GM18517 (cell line): ENCODE measurements at regions not wholly inside any gene's neighbourhood (a gene's known extent, or its start where the extent isn't known, plus 50 kb on each side); places are given as distances from the start of the nearest gene placed in this dataset.

ENCODE experiments used
- ATAC-seq: cut with Tn5 transposase; IDR thresholded peaks from one replicate; pipeline ENCODE4 v1.9.1; 2021; ENCODE audit warnings: mild to moderate bottlenecking, moderate library complexity; ENCODE audit not compliant: unreplicated experiment

- ATAC-seq = no peak
Observed at GRCh38 chr18:75812761-75813160, 385.3 kb upstream of the SMIM21 start.

DNA sequence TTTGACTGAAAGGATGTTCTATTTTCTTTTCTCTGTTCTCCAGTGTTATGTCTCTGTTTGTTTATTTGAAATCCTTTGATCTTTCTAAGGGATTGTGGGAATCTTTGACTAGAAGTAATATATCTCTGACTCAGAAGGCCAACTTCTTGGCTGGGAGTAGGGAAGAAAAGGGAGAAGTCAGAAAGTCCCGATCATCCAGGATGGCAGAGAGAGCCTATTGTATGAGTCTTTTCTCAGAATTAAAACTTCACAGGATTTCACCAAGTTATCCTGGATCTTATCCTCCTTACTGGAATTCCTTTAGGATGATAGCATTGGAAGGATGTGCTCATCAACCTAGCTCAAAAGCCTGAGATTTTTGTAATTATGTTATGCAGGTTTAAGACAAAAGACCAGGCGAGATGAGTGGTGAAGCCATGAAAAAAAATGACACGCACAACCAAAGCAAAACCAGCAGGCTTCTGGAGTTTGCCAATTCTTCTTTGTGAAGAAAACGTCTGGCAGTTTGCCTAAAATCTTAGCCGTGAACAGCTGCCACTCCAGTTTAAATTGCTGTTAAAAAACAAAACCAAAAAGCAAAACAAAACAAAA, 383.6 kb upstream of the SMIM21 start:
- ATAC-seq = no peak

DNA sequence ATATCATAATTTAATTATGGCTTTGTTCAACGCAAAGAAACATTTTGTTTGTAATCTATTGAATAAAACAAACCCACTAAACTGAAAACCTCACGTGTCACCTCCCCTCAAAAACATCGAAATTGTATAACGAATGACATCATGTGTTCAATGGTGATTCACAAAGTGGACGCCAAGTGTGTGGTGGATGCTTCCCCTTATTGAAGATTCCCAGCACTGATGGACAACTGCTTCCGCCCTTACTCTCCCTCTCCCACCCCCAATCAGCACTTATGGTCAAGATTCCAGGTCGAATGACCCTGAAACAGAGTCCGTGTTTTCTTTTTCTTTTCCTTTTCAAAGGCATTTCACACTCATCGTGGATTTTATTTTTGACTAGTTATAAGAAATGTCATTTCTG, 383.0 kb upstream of the SMIM21 start:
- no peak for ATAC-seq

DNA sequence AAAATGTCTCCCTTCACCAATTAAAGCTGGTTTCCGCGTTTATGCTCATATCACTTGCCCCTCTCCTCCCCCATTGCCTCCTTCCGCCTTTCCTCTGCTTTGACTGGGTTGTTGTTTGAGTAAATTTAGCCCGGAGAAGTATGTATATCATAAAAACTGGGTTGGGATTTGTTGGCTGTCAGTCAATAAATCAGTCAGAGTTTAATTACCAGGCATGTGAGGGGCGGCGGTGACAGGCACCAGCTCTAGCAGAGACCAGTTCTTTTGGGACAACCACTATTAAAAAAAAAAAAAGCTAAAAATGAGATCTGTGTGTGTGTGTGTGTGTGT, 382.4 kb upstream of the SMIM21 start:
- ATAC-seq = no peak

- no peak for ATAC-seq
Observed at GRCh38 chr18:75809151-75809925, 381.8 kb upstream of the SMIM21 start.

DNA sequence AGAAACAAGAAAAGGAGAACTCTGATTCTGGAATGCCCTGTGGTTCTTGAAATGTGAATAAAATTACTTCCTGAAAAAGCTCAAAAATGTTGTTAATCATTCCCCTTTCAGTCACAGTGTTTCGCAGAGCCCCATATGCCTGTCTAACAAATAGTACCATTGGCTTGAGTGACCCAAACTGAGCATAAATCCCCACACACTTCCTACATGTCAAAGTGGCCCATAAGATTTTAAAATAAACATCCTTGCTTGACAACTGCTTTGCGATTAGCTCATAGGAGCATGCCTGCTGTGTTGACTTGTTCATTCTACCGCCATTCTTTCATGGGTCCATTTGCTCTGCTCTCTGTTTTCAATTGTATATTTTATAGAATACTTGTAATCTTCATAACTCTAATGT, 377.8 kb upstream of the SMIM21 start:
- ATAC-seq = no peak

DNA sequence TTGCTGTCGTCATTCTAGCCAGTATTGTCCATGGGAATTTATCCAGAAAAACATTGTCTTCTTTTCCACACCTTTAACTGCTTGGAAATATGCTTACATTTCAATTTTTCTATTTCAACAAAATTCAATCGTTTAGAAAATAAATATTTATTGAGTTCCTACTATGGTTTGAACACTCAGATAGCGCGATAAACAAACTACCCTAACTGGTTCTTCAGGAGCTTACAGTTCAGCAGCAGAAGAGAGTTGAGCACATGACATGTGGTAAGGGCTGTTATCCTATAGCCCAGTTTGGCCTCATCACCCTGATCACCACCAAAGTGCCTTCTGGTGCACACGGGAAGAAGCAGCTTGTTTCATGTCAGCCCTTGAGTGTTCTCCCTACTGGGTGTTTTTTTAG, 375.2 kb upstream of the SMIM21 start:
- no peak for ATAC-seq

DNA sequence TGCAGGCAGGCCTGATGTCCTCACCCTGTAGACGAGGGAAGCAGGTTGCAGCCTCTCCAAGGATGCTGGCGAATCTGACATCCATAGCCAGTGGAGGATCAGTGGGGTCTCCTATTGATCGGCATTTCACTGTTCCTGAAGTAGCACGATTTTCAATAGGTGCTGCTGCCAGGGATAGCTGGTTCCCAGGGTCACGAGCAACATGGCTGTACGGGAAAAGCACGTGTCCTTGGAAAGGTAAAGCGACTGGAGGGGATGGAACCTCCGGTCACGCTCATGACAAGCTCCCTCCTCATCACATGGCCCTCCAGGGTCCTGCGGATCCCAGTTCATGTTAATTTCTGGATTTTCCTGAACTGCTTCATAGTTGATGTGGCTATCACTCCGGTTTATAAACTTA, 373.7 kb upstream of the SMIM21 start:
- ATAC-seq = no peak

DNA sequence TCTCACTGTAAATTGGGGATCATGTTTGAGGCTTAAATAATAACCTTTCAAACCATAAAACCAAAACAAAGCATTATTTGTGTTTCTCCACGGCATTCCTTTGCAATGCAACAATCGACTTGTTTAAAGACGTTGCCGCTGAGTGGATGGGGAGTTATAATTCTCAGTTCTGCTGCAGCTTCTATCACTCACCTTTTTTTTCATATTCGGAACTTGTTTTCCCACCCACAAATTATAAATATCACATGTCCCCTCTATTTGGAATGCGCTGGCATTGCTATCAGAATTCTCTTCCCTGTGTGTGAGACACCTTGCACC, 372.8 kb upstream of the SMIM21 start:
- no peak for ATAC-seq

- ATAC-seq = no peak
Observed at GRCh38 chr18:75799449-75800330, 372.2 kb upstream of the SMIM21 start.

DNA sequence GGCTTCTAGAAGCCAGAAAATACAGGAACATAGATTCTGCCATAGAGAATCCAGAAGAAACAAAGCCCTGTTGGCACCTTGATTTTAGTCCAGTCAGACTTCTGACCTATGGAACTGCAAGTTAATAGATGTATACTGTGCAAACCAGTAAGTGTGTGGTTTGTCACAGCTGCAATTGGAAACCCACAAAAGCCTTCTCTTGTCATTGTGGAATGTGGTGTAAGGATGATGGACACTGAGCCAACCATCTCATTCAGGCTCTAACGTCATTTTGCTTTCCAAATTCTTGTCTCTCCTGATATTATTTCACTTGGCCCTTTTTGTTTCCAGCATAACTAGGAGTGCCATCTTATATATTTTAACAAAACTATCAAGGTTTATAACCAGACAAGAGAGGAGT, 369.5 kb upstream of the SMIM21 start:
- ATAC-seq = no peak

DNA sequence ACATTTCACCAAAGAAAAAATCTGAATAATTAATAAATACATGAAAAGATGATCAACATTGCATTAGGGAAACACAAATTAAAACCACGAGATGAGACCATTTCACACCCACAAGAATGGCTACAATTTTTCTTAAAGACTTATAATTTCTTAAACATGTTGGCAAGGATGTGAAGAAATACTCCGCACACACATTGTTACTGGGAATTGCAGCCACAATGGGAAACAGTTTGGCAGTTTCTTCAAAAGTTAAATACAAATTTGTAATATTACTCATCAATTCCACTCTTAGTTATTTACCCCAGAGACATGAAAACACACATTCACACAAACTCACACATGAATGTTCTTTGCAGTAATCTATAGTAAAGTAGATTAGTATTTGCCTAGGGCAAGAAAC, 363.3 kb upstream of the SMIM21 start:
- ATAC-seq = no peak

- ATAC-seq = no peak
Observed at GRCh38 chr18:75790111-75790510, 362.6 kb upstream of the SMIM21 start.

DNA sequence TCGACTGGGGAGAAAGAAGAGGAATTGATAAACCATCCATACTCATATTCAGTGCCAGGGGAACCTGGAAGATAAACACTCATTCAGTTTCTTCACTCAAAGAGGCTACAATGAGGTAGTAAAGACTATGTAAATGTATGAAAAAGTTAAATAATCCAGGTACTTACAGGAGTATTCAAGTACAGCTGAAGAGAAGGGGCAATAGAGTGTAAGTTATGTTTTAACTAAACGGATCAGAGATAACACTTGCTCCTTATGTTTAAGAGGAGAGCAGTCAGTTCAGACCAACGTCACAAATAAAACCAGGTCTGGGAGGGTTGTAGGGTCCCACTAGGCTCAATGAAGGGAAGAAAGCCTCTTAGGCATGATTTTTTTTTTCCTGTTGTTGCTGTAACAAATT, 358.3 kb upstream of the SMIM21 start:
- ATAC-seq = no peak

GRCh38 chr18:75785206-75785605, 357.7 kb upstream of the SMIM21 start:
- ATAC-seq = no peak

- no peak for ATAC-seq
Observed at GRCh38 chr18:75784390-75784789, 356.9 kb upstream of the SMIM21 start.

GRCh38 chr18:75783566-75784281, 356.2 kb upstream of the SMIM21 start:
- no peak for ATAC-seq

- ATAC-seq = no peak
Observed at GRCh38 chr18:75782826-75783225, 355.3 kb upstream of the SMIM21 start.

GRCh38 chr18:75782204-75782603, 354.7 kb upstream of the SMIM21 start:
- ATAC-seq = no peak

GRCh38 chr18:75779910-75780309, 352.4 kb upstream of the SMIM21 start:
- ATAC-seq = no peak

GRCh38 chr18:75779450-75779849, 351.9 kb upstream of the SMIM21 start:
- ATAC-seq = no peak

- ATAC-seq = no peak
Observed at GRCh38 chr18:75777630-75778029, 350.1 kb upstream of the SMIM21 start.
